ENCODE measurements at regions not wholly inside any gene's neighbourhood (a gene's known extent, or its start where the extent isn't known, plus 50 kb on each side); places are given as distances from the start of the nearest gene placed in this dataset.
"Not testable (repeated sequence)": the region's sequence is repeated elsewhere in the genome, so short reads cannot be mapped to it uniquely, and the experiment has no call there.

- Mint-ChIP-seq H3K36me3 (no peaks in the 10 kb centered on the region), H3K4me3 (no peak overlapping the region), H3K27me3 (peaks cover 3% of the 10 kb centered on the region), H3K9me3 (ENCODE audit: low read depth) (no peaks in the 10 kb centered on the region), H3K4me1 (ENCODE audit: low read depth) (no peaks in the 10 kb centered on the region), H3K27ac (no peak overlapping the region)
Observed at GRCh38 chr5:143957455-143957854, 145.5 kb downstream of the HMHB1 start.

GRCh38 chr5:143962201-143962600, 150.2 kb downstream of the HMHB1 start:
- no peaks in the 10 kb centered on the region for H3K36me3 Mint-ChIP-seq
- H3K4me1 Mint-ChIP-seq (ENCODE audit: low read depth), result no peaks in the 10 kb centered on the region
- no peak overlapping the region for H3K4me3 Mint-ChIP-seq
- H3K9me3 Mint-ChIP-seq (ENCODE audit: low read depth), result no peaks in the 10 kb centered on the region
- no peak overlapping the region for H3K27ac Mint-ChIP-seq
- H3K27me3 Mint-ChIP-seq, result peaks cover 1% of the 10 kb centered on the region

- H3K4me3 Mint-ChIP-seq, result no peak overlapping the region
- no peaks in the 10 kb centered on the region for H3K36me3 Mint-ChIP-seq
- no peaks in the 10 kb centered on the region for H3K9me3 Mint-ChIP-seq (ENCODE audit: low read depth)
- H3K4me1 Mint-ChIP-seq (ENCODE audit: low read depth), result no peaks in the 10 kb centered on the region
- no peak overlapping the region for H3K27ac Mint-ChIP-seq
- no peaks in the 10 kb centered on the region for H3K27me3 Mint-ChIP-seq
Observed at GRCh38 chr5:143964919-143965318, 153.0 kb downstream of the HMHB1 start.

GRCh38 chr5:143966280-143966679, 154.3 kb downstream of the HMHB1 start:
- Mint-ChIP-seq H3K4me1 (ENCODE audit: low read depth) (no peaks in the 10 kb centered on the region), H3K27ac (no peak overlapping the region), H3K36me3 (no peaks in the 10 kb centered on the region), H3K9me3 (ENCODE audit: low read depth) (no peaks in the 10 kb centered on the region), H3K27me3 (peaks cover 5% of the 10 kb centered on the region), H3K4me3 (no peak overlapping the region)

- Mint-ChIP-seq H3K27me3 (peaks cover 9% of the 10 kb centered on the region), H3K27ac (no peak overlapping the region), H3K9me3 (ENCODE audit: low read depth) (no peaks in the 10 kb centered on the region), H3K4me1 (ENCODE audit: low read depth) (no peaks in the 10 kb centered on the region), H3K4me3 (no peak overlapping the region), H3K36me3 (no peaks in the 10 kb centered on the region)
Observed at GRCh38 chr5:143968071-143968878, 156.3 kb downstream of the HMHB1 start.

GRCh38 chr5:143970159-143970558, 158.2 kb downstream of the HMHB1 start:
- no peak overlapping the region for H3K27ac Mint-ChIP-seq

GRCh38 chr5:143972068-143972467, 160.1 kb downstream of the HMHB1 start:
- Mint-ChIP-seq H3K4me1 (ENCODE audit: low read depth) (no peaks in the 10 kb centered on the region), H3K9me3 (ENCODE audit: low read depth) (no peaks in the 10 kb centered on the region), H3K36me3 (no peaks in the 10 kb centered on the region), H3K27me3 (peaks cover 12% of the 10 kb centered on the region), H3K4me3 (no peak overlapping the region), H3K27ac (no peak overlapping the region)

More at GRCh38 chr5:143970159-143970558, 158.2 kb downstream of the HMHB1 start:
- Mint-ChIP-seq H3K36me3 (no peaks in the 10 kb centered on the region), H3K4me1 (ENCODE audit: low read depth) (no peaks in the 10 kb centered on the region), H3K4me3 (no peak overlapping the region), H3K9me3 (ENCODE audit: low read depth) (no peaks in the 10 kb centered on the region), H3K27me3 (peaks cover 12% of the 10 kb centered on the region)

- Mint-ChIP-seq H3K27ac (no peak overlapping the region), H3K4me3 (no peak overlapping the region), H3K9me3 (ENCODE audit: low read depth) (no peaks in the 10 kb centered on the region), H3K27me3 (peaks cover 9% of the 10 kb centered on the region), H3K36me3 (no peaks in the 10 kb centered on the region), H3K4me1 (ENCODE audit: low read depth) (no peaks in the 10 kb centered on the region)
Observed at GRCh38 chr5:143976055-143976454, 164.1 kb downstream of the HMHB1 start.

- Mint-ChIP-seq H3K9me3 (ENCODE audit: low read depth) (no peaks in the 10 kb centered on the region), H3K27ac (no peak overlapping the region), H3K4me1 (ENCODE audit: low read depth) (no peaks in the 10 kb centered on the region), H3K27me3 (peaks cover 4% of the 10 kb centered on the region), H3K4me3 (no peak overlapping the region), H3K36me3 (no peaks in the 10 kb centered on the region)
Observed at GRCh38 chr5:143977891-143978461, 166.0 kb downstream of the HMHB1 start.

- no peak overlapping the region for H3K4me3 Mint-ChIP-seq
- H3K36me3 Mint-ChIP-seq, result no peaks in the 10 kb centered on the region
- peaks cover 3% of the 10 kb centered on the region for H3K27me3 Mint-ChIP-seq
Observed at GRCh38 chr5:143979044-143979690, 167.2 kb downstream of the HMHB1 start.

GRCh38 chr5:143980506-143980905, 168.5 kb downstream of the HMHB1 start:
- Mint-ChIP-seq H3K4me3 (no peak overlapping the region), H3K36me3 (no peaks in the 10 kb centered on the region), H3K27ac (no peak overlapping the region), H3K27me3 (peaks cover 5% of the 10 kb centered on the region), H3K9me3 (ENCODE audit: low read depth) (no peaks in the 10 kb centered on the region), H3K4me1 (ENCODE audit: low read depth) (no peaks in the 10 kb centered on the region)

More at GRCh38 chr5:143979044-143979690, 167.2 kb downstream of the HMHB1 start:
- Mint-ChIP-seq H3K4me1 (ENCODE audit: low read depth) (no peaks in the 10 kb centered on the region), H3K27ac (no peak overlapping the region), H3K9me3 (ENCODE audit: low read depth) (no peaks in the 10 kb centered on the region)

- not testable (repeated sequence) for H3K27ac Mint-ChIP-seq; H3K4me3 Mint-ChIP-seq; H3K9me3 Mint-ChIP-seq (ENCODE audit: low read depth); H3K4me1 Mint-ChIP-seq (ENCODE audit: low read depth); H3K36me3 Mint-ChIP-seq
- peaks cover 10% of the 10 kb centered on the region for H3K27me3 Mint-ChIP-seq
Observed at GRCh38 chr5:143982957-143983356, 171.0 kb downstream of the HMHB1 start.

GRCh38 chr5:143985832-143986515, 174.0 kb downstream of the HMHB1 start:
- H3K4me3 Mint-ChIP-seq, result no peak overlapping the region
- peaks cover 12% of the 10 kb centered on the region for H3K27me3 Mint-ChIP-seq
- H3K4me1 Mint-ChIP-seq (ENCODE audit: low read depth), result peaks cover 6% of the 10 kb centered on the region
- H3K9me3 Mint-ChIP-seq (ENCODE audit: low read depth), result no peaks in the 10 kb centered on the region
- no peaks in the 10 kb centered on the region for H3K36me3 Mint-ChIP-seq
- H3K27ac Mint-ChIP-seq, result no peak overlapping the region

GRCh38 chr5:143986516-143987212, 174.7 kb downstream of the HMHB1 start:
- Mint-ChIP-seq H3K9me3 (ENCODE audit: low read depth) (no peaks in the 10 kb centered on the region), H3K27ac (no peak overlapping the region), H3K36me3 (no peaks in the 10 kb centered on the region), H3K27me3 (peaks cover 12% of the 10 kb centered on the region), H3K4me1 (ENCODE audit: low read depth) (peaks cover 6% of the 10 kb centered on the region), H3K4me3 (no peak overlapping the region)
